ENCODE measurements at regions not wholly inside any gene's neighbourhood (a gene's known extent, or its start where the extent isn't known, plus 50 kb on each side); places are given as distances from the start of the nearest gene placed in this dataset.

DNA sequence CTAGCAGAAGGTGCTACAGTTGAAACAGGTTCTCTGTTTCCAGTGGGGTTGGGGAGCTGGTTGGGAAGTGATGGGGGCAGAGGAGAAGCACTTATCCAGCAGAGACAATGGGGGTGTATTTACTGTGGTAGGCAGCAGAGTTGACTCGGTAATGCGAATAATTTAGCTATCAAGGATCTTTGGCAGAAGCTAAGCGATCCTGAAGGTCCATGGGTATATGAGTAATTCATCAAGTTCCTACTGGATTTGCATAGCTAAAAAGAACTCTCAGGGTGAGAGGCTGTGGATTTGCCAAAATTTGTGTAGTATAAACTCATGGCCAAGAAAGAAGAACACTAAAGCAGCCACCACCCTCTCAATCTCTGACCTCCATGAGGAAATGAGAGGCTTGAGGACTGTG is 61.2 kb upstream of the EGFLAM start:
- H3K36me3 Mint-ChIP-seq (ENCODE audit: low read depth) = no peaks in the 10 kb centered on the region
- Histone ChIP-seq H3K4me1 (ENCODE audit: insufficient read depth, low read length) (peaks cover 4% of the 10 kb centered on the region), H3K27ac (ENCODE audit: low read depth in 1 of 2, low read length in 2 of 2) (no peak overlapping the region), H3K27me3 (ENCODE audit: control insufficient read depth in 1 of 2, insufficient read depth in 2 of 2, low read length in 2 of 2) (peaks cover 0 to 5% of the 10 kb centered on the region in 2 experiments), H3K9me3 (ENCODE audit: control insufficient read depth in 1 of 2, insufficient read depth in 1 of 2, low read length in 2 of 2) (no peaks in the 10 kb centered on the region), H3K4me3 (ENCODE audit: low read length) (no peak overlapping the region), H3K36me3 (ENCODE audit: insufficient read depth, low read length) (no peaks in the 10 kb centered on the region)
- no peak for ATAC-seq (ENCODE audit: poor library complexity)
- no peaks in the 10 kb centered on the region for H3K9me3 Mint-ChIP-seq
- peaks cover 49% of the 10 kb centered on the region for H3K27me3 Mint-ChIP-seq
- TF ChIP-seq, protein P1, sequence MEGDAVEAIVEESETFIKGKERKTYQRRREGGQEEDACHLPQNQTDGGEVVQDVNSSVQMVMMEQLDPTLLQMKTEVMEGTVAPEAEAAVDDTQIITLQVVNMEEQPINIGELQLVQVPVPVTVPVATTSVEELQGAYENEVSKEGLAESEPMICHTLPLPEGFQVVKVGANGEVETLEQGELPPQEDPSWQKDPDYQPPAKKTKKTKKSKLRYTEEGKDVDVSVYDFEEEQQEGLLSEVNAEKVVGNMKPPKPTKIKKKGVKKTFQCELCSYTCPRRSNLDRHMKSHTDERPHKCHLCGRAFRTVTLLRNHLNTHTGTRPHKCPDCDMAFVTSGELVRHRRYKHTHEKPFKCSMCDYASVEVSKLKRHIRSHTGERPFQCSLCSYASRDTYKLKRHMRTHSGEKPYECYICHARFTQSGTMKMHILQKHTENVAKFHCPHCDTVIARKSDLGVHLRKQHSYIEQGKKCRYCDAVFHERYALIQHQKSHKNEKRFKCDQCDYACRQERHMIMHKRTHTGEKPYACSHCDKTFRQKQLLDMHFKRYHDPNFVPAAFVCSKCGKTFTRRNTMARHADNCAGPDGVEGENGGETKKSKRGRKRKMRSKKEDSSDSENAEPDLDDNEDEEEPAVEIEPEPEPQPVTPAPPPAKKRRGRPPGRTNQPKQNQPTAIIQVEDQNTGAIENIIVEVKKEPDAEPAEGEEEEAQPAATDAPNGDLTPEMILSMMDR (IDR thresholded peaks at IDR 0.05) = no peak
- no peak overlapping the region for H3K27ac Mint-ChIP-seq
- H3K4me1 Mint-ChIP-seq (ENCODE audit: low read depth) = peaks cover 6% of the 10 kb centered on the region
- POLR2A ChIA-PET = no interaction called here
- intact Hi-C loops (cut with DNase I, micrococcal nuclease) = no loop called here
- no peak for DNase-seq
- H3K4me3 Mint-ChIP-seq = no peak overlapping the region
- CTCF ChIA-PET = no interaction called here

DNA sequence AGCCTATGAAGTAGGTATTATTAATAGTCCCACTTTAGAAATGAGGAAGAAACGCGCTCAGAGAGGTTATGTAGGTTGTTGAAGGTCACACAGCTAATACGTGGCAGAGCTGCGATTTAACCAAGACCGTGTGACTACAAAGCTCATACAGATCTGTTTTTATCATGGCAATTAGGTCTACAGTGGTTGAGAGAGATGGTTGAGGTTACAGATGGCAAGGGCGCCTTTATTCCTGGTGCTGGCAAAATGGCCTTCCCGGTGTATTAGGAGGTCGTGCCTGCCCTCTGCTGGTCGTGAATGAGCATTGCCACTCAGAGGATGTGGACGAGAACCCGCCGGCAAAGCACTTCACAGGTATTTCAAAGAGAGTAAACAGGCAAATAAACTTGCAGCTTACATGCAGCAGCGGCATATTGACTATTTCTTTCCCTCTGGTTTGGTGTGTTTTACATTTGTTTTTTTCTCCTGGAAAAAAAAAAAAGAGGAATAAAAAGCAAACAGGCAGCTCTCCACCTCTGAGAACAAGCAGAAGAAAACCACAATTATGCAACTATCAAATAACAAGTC is 65.3 kb upstream of the EGFLAM start:
- POLR2A ChIA-PET = no interaction called here
- no peak overlapping the region for H3K27ac Mint-ChIP-seq
- intact Hi-C loops (cut with DNase I, micrococcal nuclease) = loop anchor here (5.0 kb wide), 2 partner anchors 356 to 1456 kb away; no protein-coding TSS in a partner anchor

DNA sequence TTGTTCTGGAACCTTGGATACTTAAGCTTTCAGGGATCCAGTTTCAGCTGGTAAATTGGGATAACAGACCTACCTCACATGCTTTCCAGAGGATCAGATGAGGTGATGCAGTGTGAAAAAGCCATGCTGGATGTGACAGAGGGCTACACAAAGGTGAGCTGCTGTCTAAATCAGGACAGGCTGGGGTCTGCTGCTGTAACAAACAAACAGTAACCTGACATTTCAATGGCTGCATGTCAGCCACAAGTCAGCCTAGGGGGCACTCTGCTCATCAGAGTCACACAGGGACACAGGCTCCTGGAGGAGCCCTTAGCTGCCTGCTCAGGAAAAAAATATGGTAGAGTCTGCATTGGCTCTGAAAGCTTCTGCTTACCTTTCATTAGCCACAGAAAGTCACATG is 66.7 kb upstream of the EGFLAM start:
- Mint-ChIP-seq H3K4me1 (ENCODE audit: low read depth) (peaks cover 6% of the 10 kb centered on the region), H3K36me3 (ENCODE audit: low read depth) (no peaks in the 10 kb centered on the region)
- intact Hi-C loops (cut with DNase I, micrococcal nuclease) = loop anchor here (5.0 kb wide), 2 partner anchors 354 to 1454 kb away; no protein-coding TSS in a partner anchor

More for the DNA sequence above, 65.3 kb upstream of the EGFLAM start:
- Histone ChIP-seq H3K36me3 (ENCODE audit: insufficient read depth, low read length) (no peaks in the 10 kb centered on the region), H3K27ac (ENCODE audit: low read depth in 1 of 2, low read length in 2 of 2) (no peak overlapping the region), H3K27me3 (ENCODE audit: control insufficient read depth in 1 of 2, insufficient read depth in 2 of 2, low read length in 2 of 2) (peaks cover 0 to 5% of the 10 kb centered on the region in 2 experiments), H3K9me3 (ENCODE audit: control insufficient read depth in 1 of 2, insufficient read depth in 1 of 2, low read length in 2 of 2) (peaks cover 0 to 5% of the 10 kb centered on the region in 2 experiments), H3K4me1 (ENCODE audit: insufficient read depth, low read length) (peaks cover 4% of the 10 kb centered on the region), H3K4me3 (ENCODE audit: low read length) (no peak overlapping the region)
- ATAC-seq (ENCODE audit: poor library complexity) (peak; percentile 52), DNase-seq (peak; percentile 5 to 62 (median 28))
- Mint-ChIP-seq H3K4me1 (ENCODE audit: low read depth) (peaks cover 6% of the 10 kb centered on the region), H3K4me3 (no peak overlapping the region), H3K36me3 (ENCODE audit: low read depth) (no peaks in the 10 kb centered on the region), H3K27me3 (peaks cover 53% of the 10 kb centered on the region), H3K9me3 (no peaks in the 10 kb centered on the region)
- CTCF ChIA-PET = no interaction called here
- TF ChIP-seq, protein P1 (IDR thresholded peaks at IDR 0.05) = peak; percentile 68

More for the DNA sequence above, 66.7 kb upstream of the EGFLAM start:
- DNase-seq (no peak), ATAC-seq (ENCODE audit: poor library complexity) (no peak)
- ChIA-PET POLR2A (no interaction called here), CTCF (interaction anchor here (0.6 kb wide), 1 partner anchor 249 kb away, joined by 3 read pairs; no protein-coding TSS in a partner anchor)
- Mint-ChIP-seq H3K27ac (no peak overlapping the region), H3K9me3 (no peaks in the 10 kb centered on the region), H3K27me3 (peaks cover 57% of the 10 kb centered on the region), H3K4me3 (no peak overlapping the region)
- Histone ChIP-seq H3K9me3 (ENCODE audit: control insufficient read depth in 1 of 2, insufficient read depth in 1 of 2, low read length in 2 of 2) (peaks cover 0 to 5% of the 10 kb centered on the region in 2 experiments), H3K27me3 (ENCODE audit: control insufficient read depth in 1 of 2, insufficient read depth in 2 of 2, low read length in 2 of 2) (peaks cover 0 to 5% of the 10 kb centered on the region in 2 experiments), H3K4me1 (ENCODE audit: insufficient read depth, low read length) (peaks cover 4% of the 10 kb centered on the region), H3K36me3 (ENCODE audit: insufficient read depth, low read length) (no peaks in the 10 kb centered on the region), H3K4me3 (ENCODE audit: low read length) (no peak overlapping the region), H3K27ac (ENCODE audit: low read depth in 1 of 2, low read length in 2 of 2) (no peak overlapping the region)
- TF ChIP-seq, protein P1 (IDR thresholded peaks at IDR 0.05) = no peak

All from CD4-positive, alpha-beta T cell (primary cell).